Right ventricle myocardium superior (tissue), 1 donor: ENCODE measurements at regions not wholly inside any gene's neighbourhood (a gene's known extent, or its start where the extent isn't known, plus 50 kb on each side); places are given as distances from the start of the nearest gene placed in this dataset.

ENCODE experiments used
- ATAC-seq: fragments of 200-7000 bp; cut with Tn5 transposase; one replicate; pipeline ENCODE4 v1.9.1; 2020; ENCODE audit warnings: mild to moderate bottlenecking; ENCODE audit not compliant: poor library complexity
- DNase-seq: peaks from one replicate; pipeline ENCODE4 v3.0.0-alpha.2; 2020
- intact Hi-C: fragments of 100-400 bp; cut with DNase I; formaldehyde crosslinking; loops from one replicate; pipeline ENCODE4 v1.11.2; 2022
- donor health status: DM: no; HTN: yes; CAD: no; lungs with severe emphysema.

- DNase-seq = no peak
- no peak for ATAC-seq
- intact Hi-C loops = no loop called here
Observed at GRCh38 chr10:58930500-58930899, 245.9 kb upstream of the PHYHIPL start.

GRCh38 chr10:58932126-58932525 is 244.3 kb upstream of the PHYHIPL start:
- ATAC-seq (no peak), DNase-seq (no peak)
- intact Hi-C loops = no loop called here

GRCh38 chr10:58932577-58933314 is 243.7 kb upstream of the PHYHIPL start:
- intact Hi-C loops = no loop called here
- ATAC-seq (no peak), DNase-seq (no peak)

- ATAC-seq = peak; percentile 45
- intact Hi-C loops = no loop called here
- no peak for DNase-seq
Observed at GRCh38 chr10:58936364-58936763, 240.1 kb upstream of the PHYHIPL start.

- intact Hi-C loops = no loop called here
- DNase-seq = peak; percentile 40
- ATAC-seq = peak; percentile 78
Observed at GRCh38 chr10:58937423-58937822, 239.0 kb upstream of the PHYHIPL start.

- intact Hi-C loops = no loop called here
- DNase-seq = no peak
- ATAC-seq = no peak
Observed at GRCh38 chr10:58942724-58943123, 233.7 kb upstream of the PHYHIPL start.

GRCh38 chr10:58943256-58943890 is 233.1 kb upstream of the PHYHIPL start:
- ATAC-seq = no peak
- DNase-seq = no peak
- intact Hi-C loops = no loop called here

GRCh38 chr10:58943960-58944359 is 232.5 kb upstream of the PHYHIPL start:
- ATAC-seq (peak; percentile 34), DNase-seq (no peak)
- intact Hi-C loops = no loop called here

- intact Hi-C loops = no loop called here
- DNase-seq (no peak), ATAC-seq (no peak)
Observed at GRCh38 chr10:58948303-58948702, 228.1 kb upstream of the PHYHIPL start.

- ATAC-seq = no peak
- DNase-seq = no peak
- intact Hi-C loops = loop anchor here (10.0 kb wide), 1 partner anchor 166 kb away; no protein-coding TSS in a partner anchor
Observed at GRCh38 chr10:58950618-58951017, 225.8 kb upstream of the PHYHIPL start.

GRCh38 chr10:58951087-58951486 is 225.4 kb upstream of the PHYHIPL start:
- ATAC-seq (no peak), DNase-seq (no peak)
- intact Hi-C loops = loop anchor here (10.0 kb wide), 1 partner anchor 166 kb away; no protein-coding TSS in a partner anchor

- DNase-seq (no peak), ATAC-seq (peak; percentile 68)
- intact Hi-C loops = loop anchor here (10.0 kb wide), 1 partner anchor 167 kb away; no protein-coding TSS in a partner anchor
Observed at GRCh38 chr10:58951746-58952145, 224.7 kb upstream of the PHYHIPL start.

GRCh38 chr10:58952162-58952601 is 224.3 kb upstream of the PHYHIPL start:
- DNase-seq (no peak), ATAC-seq (peak; percentile 81)
- intact Hi-C loops = loop anchor here (10.0 kb wide), 1 partner anchor 167 kb away; no protein-coding TSS in a partner anchor

GRCh38 chr10:58952747-58953466 is 223.5 kb upstream of the PHYHIPL start:
- peak; percentile 84 for ATAC-seq
- intact Hi-C loops = loop anchor here (10.0 kb wide), 1 partner anchor 168 kb away; no protein-coding TSS in a partner anchor
- DNase-seq = no peak

- intact Hi-C loops = loop anchor here (10.0 kb wide), 1 partner anchor 169 kb away; no protein-coding TSS in a partner anchor
- DNase-seq = no peak
- no peak for ATAC-seq
Observed at GRCh38 chr10:58954178-58954577, 222.3 kb upstream of the PHYHIPL start.

- intact Hi-C loops = loop anchor here (10.0 kb wide), 1 partner anchor 171 kb away; no protein-coding TSS in a partner anchor
- DNase-seq (no peak), ATAC-seq (no peak)
Observed at GRCh38 chr10:58955615-58956014, 220.8 kb upstream of the PHYHIPL start.

- DNase-seq (no peak), ATAC-seq (no peak)
- intact Hi-C loops = loop anchor here (10.0 kb wide), 1 partner anchor 172 kb away; no protein-coding TSS in a partner anchor
Observed at GRCh38 chr10:58956926-58957325, 219.5 kb upstream of the PHYHIPL start.

GRCh38 chr10:58957517-58957916 is 218.9 kb upstream of the PHYHIPL start:
- intact Hi-C loops = loop anchor here (10.0 kb wide), 1 partner anchor 173 kb away; no protein-coding TSS in a partner anchor
- DNase-seq = no peak
- ATAC-seq = no peak

GRCh38 chr10:58963101-58963534 is 213.3 kb upstream of the PHYHIPL start:
- ATAC-seq = no peak
- DNase-seq = no peak
- intact Hi-C loops = no loop called here
